H9 (cell line): ENCODE measurements at regions not wholly inside any gene's neighbourhood (a gene's known extent, or its start where the extent isn't known, plus 50 kb on each side); places are given as distances from the start of the nearest gene placed in this dataset.
"Not testable (repeated sequence)": the region's sequence is repeated elsewhere in the genome, so short reads cannot be mapped to it uniquely, and the experiment has no call there.

Experiments
- DNase-seq: peaks from one replicate; pipeline ENCODE4 v3.0.0-alpha.2; 2017
- H2AFZ ChIP-seq: one replicate; pipeline ENCODE4 v1.6.1; 2013; ENCODE audit warnings: mild to moderate bottlenecking, low read length, control low read depth, moderate library complexity
- H2AK5ac ChIP-seq: 2 replicates; pipeline ENCODE4 v1.6.1; 2013; ENCODE audit warnings: low read length, control low read depth, mixed read lengths; ENCODE audit not compliant: insufficient read length
- H2BK120ac ChIP-seq: one replicate; pipeline ENCODE4 v1.6.1; 2013; ENCODE audit warnings: low read depth, mild to moderate bottlenecking, low read length, control low read depth, inconsistent platforms; ENCODE audit not compliant: poor library complexity, severe bottlenecking
- H2BK12ac ChIP-seq: 2 replicates; pipeline ENCODE4 v1.6.1; 2013; ENCODE audit warnings: low read length, control low read depth, mixed read lengths, low read depth; ENCODE audit not compliant: insufficient read length
- H2BK15ac ChIP-seq: 2 replicates; pipeline ENCODE4 v1.6.1; 2013; ENCODE audit warnings: low read depth, low read length, control low read depth
- H2BK20ac ChIP-seq: one replicate; pipeline ENCODE4 v1.6.1; 2013; ENCODE audit warnings: low read depth, mild to moderate bottlenecking, low read length, control low read depth, inconsistent platforms; ENCODE audit not compliant: poor library complexity, severe bottlenecking
- H2BK5ac ChIP-seq: 2 replicates; pipeline ENCODE4 v1.6.1; 2013; ENCODE audit warnings: low read length, control low read depth, mixed read lengths; ENCODE audit not compliant: insufficient read length
- H3K14ac ChIP-seq: 2 replicates; pipeline ENCODE4 v1.6.1; 2013; ENCODE audit warnings: low read length, control low read depth; ENCODE audit not compliant: insufficient read depth
- H3K18ac ChIP-seq: 2 replicates; pipeline ENCODE4 v1.6.1; 2013; ENCODE audit warnings: low read depth, mild to moderate bottlenecking, mixed read lengths, low read length, control low read depth; ENCODE audit not compliant: insufficient read length
- H3K23ac ChIP-seq: 2 replicates; pipeline ENCODE4 v1.6.1; 2013; ENCODE audit warnings: low read length, control low read depth, mixed read lengths, low read depth; ENCODE audit not compliant: insufficient read length
- H3K23me2 ChIP-seq: 2 replicates; pipeline ENCODE4 v1.6.1; 2013; ENCODE audit warnings: low read depth, mild to moderate bottlenecking, mixed read lengths, low read length, control low read depth; ENCODE audit not compliant: insufficient read length, poor library complexity, severe bottlenecking
- H3K27ac ChIP-seq: 2 replicates; pipeline ENCODE4 v1.5.1; 2013; ENCODE audit warnings: low read length, control low read depth, mixed read lengths, low read depth; ENCODE audit not compliant: insufficient read length
- H3K27me3 ChIP-seq: 2 replicates; pipeline ENCODE4 v1.6.1; 2013; ENCODE audit warnings: low read length, control low read depth, inconsistent platforms; ENCODE audit not compliant: insufficient read depth
- H3K4ac ChIP-seq: 2 replicates; pipeline ENCODE4 v1.6.1; 2013; ENCODE audit warnings: low read depth, mild to moderate bottlenecking, control low read depth, inconsistent platforms, low read length, moderate library complexity
- H3K4me1 ChIP-seq: 2 replicates; pipeline ENCODE4 v1.6.1; 2013; ENCODE audit warnings: low read length, control low read depth, inconsistent platforms; ENCODE audit not compliant: insufficient read depth
- H3K4me2 ChIP-seq: 2 replicates; pipeline ENCODE4 v1.6.1; 2013; ENCODE audit warnings: low read length, control low read depth, mixed read lengths; ENCODE audit not compliant: insufficient read length, insufficient read depth
- H3K56ac ChIP-seq: 2 replicates; pipeline ENCODE4 v1.6.1; 2013; ENCODE audit warnings: low read depth, mild to moderate bottlenecking, mixed read lengths, low read length, control low read depth; ENCODE audit not compliant: insufficient read length
- H3K79me1 ChIP-seq: 2 replicates; pipeline ENCODE4 v1.6.1; 2013; ENCODE audit warnings: low read depth, mild to moderate bottlenecking, moderate library complexity, low read length, control low read depth, inconsistent platforms; ENCODE audit not compliant: insufficient read depth, poor library complexity, severe bottlenecking
- H3K79me2 ChIP-seq: 2 replicates; pipeline ENCODE4 v1.6.1; 2013; ENCODE audit warnings: low read length, control low read depth, inconsistent platforms; ENCODE audit not compliant: insufficient read depth
- H3K9ac ChIP-seq: 2 replicates; pipeline ENCODE4 v1.6.1; 2013; ENCODE audit warnings: low read length, control low read depth, mixed read lengths; ENCODE audit not compliant: insufficient read length; ENCODE audit errors: extremely low read depth
- H3K9me3 ChIP-seq: one replicate; pipeline ENCODE4 v1.6.1; 2013; ENCODE audit warnings: low read depth, low read length, inconsistent platforms; ENCODE audit not compliant: control insufficient read depth
- H3T11ph ChIP-seq: one replicate; pipeline ENCODE4 v1.6.1; 2013; ENCODE audit warnings: mild to moderate bottlenecking, low read length, control low read depth, inconsistent platforms
- H4K20me1 ChIP-seq: one replicate; pipeline ENCODE4 v1.6.1; 2013; ENCODE audit not compliant: control insufficient read depth, insufficient read length, insufficient read depth
- H4K5ac ChIP-seq: 2 replicates; pipeline ENCODE4 v1.6.1; 2013; ENCODE audit warnings: low read depth, mild to moderate bottlenecking, mixed read lengths, low read length, control low read depth; ENCODE audit not compliant: insufficient read length
- H4K8ac ChIP-seq: replicated peaks from 2 replicates; pipeline ENCODE4 v1.6.1; 2013; ENCODE audit warnings: low read length, control low read depth, mixed read lengths, low read depth; ENCODE audit not compliant: insufficient read length
- H4K91ac ChIP-seq: 2 replicates; pipeline ENCODE4 v1.6.1; 2013; ENCODE audit warnings: low read depth, mild to moderate bottlenecking, moderate library complexity, mixed read lengths, low read length, control low read depth; ENCODE audit not compliant: insufficient read length
- H3K27ac Mint-ChIP-seq, 3 experiments: 2 replicates in 2 of 3; 3 replicates in 1 of 3; pipeline ENCODE4 v1.8.0; 2020 to 2021; ENCODE audit warnings: mixed read lengths in 3 of 3, mild to moderate bottlenecking in 1 of 3, moderate library complexity in 1 of 3
- H3K27me3 Mint-ChIP-seq: 2 replicates; pipeline ENCODE4 v1.8.0; 2021; ENCODE audit warnings: low read depth, mild to moderate bottlenecking, moderate library complexity, mixed read lengths
- H3K36me3 Mint-ChIP-seq, 3 experiments: 2 replicates in 2 of 3; 3 replicates in 1 of 3; pipeline ENCODE4 v1.8.0; 2020 to 2021; ENCODE audit warnings: low read depth in 3 of 3, mixed read lengths in 3 of 3; ENCODE audit not compliant: insufficient read depth in 1 of 3
- H3K4me1 Mint-ChIP-seq, 2 experiments: 2 replicates each; pipeline ENCODE4 v1.8.0; 2020; ENCODE audit warnings: mixed read lengths in 2 of 2
- H3K4me3 Mint-ChIP-seq, 2 experiments: 2 replicates in 1 of 2; 3 replicates in 1 of 2; pipeline ENCODE4 v1.8.0; 2020 to 2021; ENCODE audit warnings: mild to moderate bottlenecking in 2 of 2, mixed read lengths in 2 of 2, moderate library complexity in 1 of 2
- H3K9me3 Mint-ChIP-seq, 2 experiments: 2 replicates in 1 of 2; 3 replicates in 1 of 2; pipeline ENCODE4 v1.8.0; 2020; ENCODE audit warnings: mild to moderate bottlenecking in 2 of 2, mixed read lengths in 2 of 2, moderate library complexity in 1 of 2
- WGBS: extraction: QIAGEN DNeasy Blood & Tissue Kit; methylation state at CpG from one replicate; pipeline ENCODE4 v1.1.7; 2013; ENCODE audit warnings: missing lambda C conversion rate, low lambda C conversion rate, mixed read lengths; ENCODE audit not compliant: insufficient read length; ENCODE audit errors: extremely low coverage; 5-methylcytosine and 5-hydroxymethylcytosine counted together

DNA sequence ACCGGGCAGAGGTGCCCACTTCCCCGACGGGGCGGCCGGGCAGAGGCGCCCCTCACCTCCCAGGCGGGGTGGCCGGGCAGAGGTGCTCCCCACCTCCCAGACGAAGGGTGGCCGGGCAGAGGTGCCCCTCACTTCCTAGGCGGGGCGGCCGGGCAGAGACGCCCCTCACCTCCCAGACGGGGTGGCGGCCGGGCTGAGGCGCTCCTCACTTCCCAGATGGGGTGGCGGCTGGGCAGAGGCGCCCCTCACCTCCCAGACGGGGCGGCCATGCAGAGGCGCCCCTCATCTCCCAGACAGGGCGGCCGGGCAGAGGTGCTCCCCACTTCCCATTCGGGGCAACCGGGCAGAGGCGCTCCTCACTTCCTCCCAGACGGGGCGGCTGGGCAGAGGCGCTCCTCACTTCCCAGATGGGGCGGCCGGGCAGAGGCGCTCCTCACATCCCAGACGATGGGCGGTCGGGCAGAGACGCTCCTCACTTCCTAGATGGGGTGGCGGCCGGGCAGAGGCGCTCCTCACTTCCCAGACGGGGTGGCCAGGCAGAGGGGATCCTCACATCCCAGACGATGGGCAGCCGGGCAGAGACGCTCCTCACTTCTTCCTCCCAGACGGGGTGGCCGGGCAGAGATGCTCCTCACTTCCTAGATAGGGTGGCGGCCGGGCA, 142.3 kb upstream of the NTRK2 start:
- H3K27ac Mint-ChIP-seq, H3K4me1 ChIP-seq, H3K79me1 ChIP-seq, H3K79me2 ChIP-seq, H3T11ph ChIP-seq, H3K14ac ChIP-seq, H3K27me3 ChIP-seq, H2BK15ac ChIP-seq, H4K20me1 ChIP-seq, H4K91ac ChIP-seq, H4K5ac ChIP-seq, H2BK12ac ChIP-seq, H3K56ac ChIP-seq, H3K9me3 ChIP-seq, H3K4me1 Mint-ChIP-seq, H3K23ac ChIP-seq, H3K4me2 ChIP-seq, H3K23me2 ChIP-seq, H2BK20ac ChIP-seq, H3K18ac ChIP-seq, H2AK5ac ChIP-seq, H3K4ac ChIP-seq, H2BK120ac ChIP-seq, H3K9ac ChIP-seq, H3K4me3 Mint-ChIP-seq, H3K27me3 Mint-ChIP-seq, H4K8ac ChIP-seq, DNase-seq, H2AFZ ChIP-seq, H2BK5ac ChIP-seq, H3K27ac ChIP-seq: not testable (repeated sequence)
- WGBS: no CpG with 5 or more reads among the region's 49 CpGs
- Mint-ChIP-seq H3K36me3 (peaks cover 12 to 48% (median 27%) of the 10 kb centered on the region in 3 experiments), H3K9me3 (peaks cover 52 to 55% of the 10 kb centered on the region in 2 experiments)

DNA sequence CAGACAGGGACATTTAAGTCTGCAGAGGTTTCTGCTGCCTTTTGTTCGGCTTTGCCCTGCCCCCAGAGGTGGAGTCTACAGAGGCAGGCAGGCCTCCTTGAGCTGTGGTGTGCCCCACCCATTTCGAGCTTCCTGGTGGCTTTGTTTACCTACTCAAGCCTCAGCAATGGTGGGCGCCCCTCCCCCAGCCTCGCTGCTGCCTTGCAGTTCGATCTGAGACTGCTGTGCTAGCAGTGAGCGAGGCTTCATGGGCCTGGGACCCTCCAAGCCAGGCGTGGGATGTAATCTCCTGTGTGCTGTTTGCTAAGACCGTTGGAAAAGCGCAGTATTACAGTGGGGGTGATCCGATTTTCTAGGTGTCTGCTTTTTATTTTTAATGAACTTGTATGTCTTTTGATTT, 133.6 kb upstream of the NTRK2 start:
- Mint-ChIP-seq H3K36me3 (peaks cover 11 to 48% (median 15%) of the 10 kb centered on the region in 3 experiments), H3K4me1 (peaks cover 10 to 21% of the 10 kb centered on the region in 2 experiments), H3K9me3 (peaks cover 38 to 41% of the 10 kb centered on the region in 2 experiments), H3K27ac (peak overlapping the region in 1 of 3 experiments; percentile 92; a peak in 2 of 7 replicates), H3K4me3 (peak overlapping the region; percentile 22 to 31; a peak in 4 of 5 replicates)
- not testable (repeated sequence) for H3K23ac ChIP-seq, H3K27ac ChIP-seq, H3K9ac ChIP-seq, H3K4ac ChIP-seq, H3K18ac ChIP-seq, H2BK20ac ChIP-seq, H4K20me1 ChIP-seq, H3K23me2 ChIP-seq, H4K91ac ChIP-seq, H3K27me3 Mint-ChIP-seq, H2BK15ac ChIP-seq, H3K4me2 ChIP-seq, H2BK120ac ChIP-seq, H3K4me1 ChIP-seq, H3K27me3 ChIP-seq, H3K79me1 ChIP-seq, H2AK5ac ChIP-seq, H4K8ac ChIP-seq, H3T11ph ChIP-seq, H3K9me3 ChIP-seq, H2BK12ac ChIP-seq, H3K79me2 ChIP-seq, H3K56ac ChIP-seq, H2BK5ac ChIP-seq
- Histone ChIP-seq H2AFZ (peak overlapping the region; percentile 98), H3K14ac (peak overlapping the region; percentile 38; the same call in 1 of the 2 replicates), H4K5ac (peak overlapping the region; percentile 12)
- WGBS: no CpG with 5 or more reads among the region's 10 CpGs
- DNase-seq: peak; percentile 83
